ENCODE measurements at regions not wholly inside any gene's neighbourhood (a gene's known extent, or its start where the extent isn't known, plus 50 kb on each side); places are given as distances from the start of the nearest gene placed in this dataset.
"Not testable (repeated sequence)": the region's sequence is repeated elsewhere in the genome, so short reads cannot be mapped to it uniquely, and the experiment has no call there.

DNA sequence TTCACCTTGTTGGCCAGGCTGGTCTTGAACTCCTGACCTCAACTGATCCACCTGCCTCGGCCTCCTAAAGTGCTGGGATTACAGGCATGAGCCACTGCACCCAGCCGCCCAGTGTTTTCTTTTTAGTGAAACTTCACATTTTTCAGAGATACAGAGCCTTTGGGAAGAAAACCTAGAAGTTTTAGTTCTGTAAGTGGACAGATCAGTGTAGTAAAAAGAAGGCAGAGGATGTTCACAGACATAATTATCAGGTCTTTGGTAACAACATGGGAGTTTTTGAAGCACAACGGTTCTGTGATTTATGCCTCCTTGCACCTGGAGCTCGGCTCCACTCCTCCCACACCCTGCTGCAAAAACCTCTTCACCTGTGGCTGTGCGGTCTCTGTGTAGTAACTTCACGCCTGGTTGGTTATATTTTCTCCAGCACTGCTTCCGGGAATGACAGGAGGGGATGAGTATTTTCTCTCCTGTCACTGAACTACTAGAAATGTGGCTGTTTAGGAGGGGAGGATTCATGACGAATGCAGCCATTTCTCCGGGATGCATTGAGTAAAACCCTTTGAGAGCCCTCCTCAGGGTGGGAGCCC, 67.0 kb downstream of the ARF6 start:
- no peaks in the 10 kb centered on the region for H3K27me3 ChIP-seq (ENCODE audit: control insufficient read depth, insufficient read depth, low read length)
- POLR2A ChIA-PET = no interaction called here
- no peak overlapping the region for H3K4me3 ChIP-seq (ENCODE audit: low read depth, low read length)
- DNase-seq (ENCODE audit: low read depth) = no peak
- CTCF ChIA-PET = no interaction called here
- TF ChIP-seq, protein P1, sequence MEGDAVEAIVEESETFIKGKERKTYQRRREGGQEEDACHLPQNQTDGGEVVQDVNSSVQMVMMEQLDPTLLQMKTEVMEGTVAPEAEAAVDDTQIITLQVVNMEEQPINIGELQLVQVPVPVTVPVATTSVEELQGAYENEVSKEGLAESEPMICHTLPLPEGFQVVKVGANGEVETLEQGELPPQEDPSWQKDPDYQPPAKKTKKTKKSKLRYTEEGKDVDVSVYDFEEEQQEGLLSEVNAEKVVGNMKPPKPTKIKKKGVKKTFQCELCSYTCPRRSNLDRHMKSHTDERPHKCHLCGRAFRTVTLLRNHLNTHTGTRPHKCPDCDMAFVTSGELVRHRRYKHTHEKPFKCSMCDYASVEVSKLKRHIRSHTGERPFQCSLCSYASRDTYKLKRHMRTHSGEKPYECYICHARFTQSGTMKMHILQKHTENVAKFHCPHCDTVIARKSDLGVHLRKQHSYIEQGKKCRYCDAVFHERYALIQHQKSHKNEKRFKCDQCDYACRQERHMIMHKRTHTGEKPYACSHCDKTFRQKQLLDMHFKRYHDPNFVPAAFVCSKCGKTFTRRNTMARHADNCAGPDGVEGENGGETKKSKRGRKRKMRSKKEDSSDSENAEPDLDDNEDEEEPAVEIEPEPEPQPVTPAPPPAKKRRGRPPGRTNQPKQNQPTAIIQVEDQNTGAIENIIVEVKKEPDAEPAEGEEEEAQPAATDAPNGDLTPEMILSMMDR (IDR thresholded peaks at IDR 0.05; ENCODE audit: insufficient read depth, low read depth, low read length) = no peak
- H3K36me3 ChIP-seq (ENCODE audit: control insufficient read depth, insufficient read depth, low read length) = no peaks in the 10 kb centered on the region

DNA sequence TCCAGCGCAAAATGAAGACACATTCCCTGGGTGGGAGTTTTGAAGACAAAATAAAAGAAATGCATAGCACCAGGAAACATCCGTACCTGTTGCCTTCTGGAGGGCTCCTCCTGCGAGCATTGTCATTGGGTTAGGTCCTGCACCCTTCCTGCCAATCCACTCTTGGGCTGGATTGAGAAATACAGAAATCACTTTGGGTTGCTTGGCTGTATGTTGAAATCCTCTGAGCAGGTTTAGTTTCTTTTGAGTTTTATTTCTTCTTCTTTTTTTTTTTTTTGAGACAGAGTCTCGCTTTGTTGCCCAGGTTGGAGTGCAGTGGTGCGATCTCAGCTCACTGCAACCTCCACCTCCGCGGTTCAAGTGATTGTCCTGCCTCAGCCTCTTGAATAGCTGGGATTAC, 67.6 kb downstream of the ARF6 start:
- Histone ChIP-seq H3K27me3 (ENCODE audit: control insufficient read depth, insufficient read depth, low read length) (no peaks in the 10 kb centered on the region), H3K4me3 (ENCODE audit: low read depth, low read length) (no peak overlapping the region), H3K36me3 (ENCODE audit: control insufficient read depth, insufficient read depth, low read length) (no peaks in the 10 kb centered on the region)
- TF ChIP-seq, protein P1 (IDR thresholded peaks at IDR 0.05; ENCODE audit: insufficient read depth, low read depth, low read length) = no peak
- ChIA-PET POLR2A (no interaction called here), CTCF (interaction anchor here (1.1 kb wide), 1 partner anchor 10 kb away, joined by 3 read pairs; no protein-coding TSS in a partner anchor)
- no peak for DNase-seq (ENCODE audit: low read depth)

DNA sequence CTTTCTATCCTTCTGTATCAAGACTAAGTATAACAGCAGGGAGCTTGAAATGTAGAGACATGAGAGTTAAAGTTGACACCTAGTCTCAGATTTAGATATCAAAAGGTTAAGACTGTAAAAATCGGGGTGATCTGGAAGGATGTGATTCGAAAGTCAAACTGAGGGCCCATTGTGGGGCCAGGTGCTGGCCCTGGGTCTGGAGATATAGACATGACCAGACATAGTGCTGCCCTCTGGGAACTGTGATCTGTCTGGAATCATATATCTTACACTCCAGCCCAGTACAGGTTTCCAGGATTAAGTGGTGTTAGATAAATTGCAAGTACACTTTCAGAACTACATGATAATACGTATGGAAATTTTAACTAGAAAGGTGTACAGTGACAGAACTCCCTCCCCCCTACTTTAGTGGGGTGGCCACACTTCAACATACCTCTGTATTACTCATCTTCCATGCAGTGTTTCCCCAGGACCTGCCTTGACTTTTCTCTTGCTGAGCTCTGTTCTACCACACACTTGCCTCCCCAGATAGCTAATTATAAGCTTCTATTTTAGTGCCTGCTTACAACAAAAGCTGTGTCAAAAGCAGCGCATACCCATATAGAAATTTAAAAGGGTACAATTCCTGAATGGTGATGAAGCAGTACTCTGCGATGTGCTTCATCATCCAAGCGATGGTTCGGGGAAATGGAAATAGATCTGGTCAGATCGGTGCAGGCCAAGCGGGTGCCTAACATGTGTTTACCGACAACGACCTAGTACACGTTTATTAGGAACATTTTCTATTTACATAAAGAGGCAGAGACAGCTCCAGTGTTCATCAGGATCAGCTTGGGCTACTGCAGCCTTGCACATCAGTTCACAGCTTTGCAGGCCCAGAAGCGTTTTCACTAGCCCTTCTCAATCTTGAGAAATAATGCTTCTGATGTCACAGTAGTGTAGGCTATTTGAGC, 68.7 kb downstream of the ARF6 start:
- Histone ChIP-seq H3K27me3 (ENCODE audit: control insufficient read depth, insufficient read depth, low read length) (no peaks in the 10 kb centered on the region), H3K36me3 (ENCODE audit: control insufficient read depth, insufficient read depth, low read length) (no peaks in the 10 kb centered on the region), H3K4me3 (ENCODE audit: low read depth, low read length) (no peak overlapping the region)
- TF ChIP-seq, protein P1 (IDR thresholded peaks at IDR 0.05; ENCODE audit: insufficient read depth, low read depth, low read length) = no peak
- no peak for DNase-seq (ENCODE audit: low read depth)
- ChIA-PET POLR2A (no interaction called here), CTCF (interaction anchor here (1.1 kb wide), 1 partner anchor 9 kb away, joined by 3 read pairs; no protein-coding TSS in a partner anchor)

DNA sequence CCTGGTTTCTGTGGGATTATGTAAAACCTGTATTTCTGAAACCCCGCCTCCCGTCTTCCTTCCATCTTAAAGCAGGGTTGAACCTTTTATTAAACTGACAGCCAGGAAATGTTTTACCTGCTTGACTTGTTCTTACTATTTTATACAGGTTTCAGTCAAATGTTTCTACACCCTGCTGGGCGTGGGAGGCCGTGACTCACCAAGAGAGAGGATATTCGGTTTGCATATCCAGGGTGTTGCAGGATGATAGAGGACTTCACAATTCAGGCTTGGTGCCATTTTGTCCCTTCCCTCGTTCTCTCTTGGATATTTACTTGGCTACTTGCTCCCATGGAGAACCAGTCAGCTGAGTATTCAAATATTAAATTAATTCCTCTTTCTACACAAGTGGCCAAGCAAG, 69.7 kb downstream of the ARF6 start:
- no peaks in the 10 kb centered on the region for H3K27me3 ChIP-seq (ENCODE audit: control insufficient read depth, insufficient read depth, low read length)
- no peak overlapping the region for H3K4me3 ChIP-seq (ENCODE audit: low read depth, low read length)
- TF ChIP-seq, protein P1 (IDR thresholded peaks at IDR 0.05; ENCODE audit: insufficient read depth, low read depth, low read length) = no peak
- H3K36me3 ChIP-seq (ENCODE audit: control insufficient read depth, insufficient read depth, low read length) = no peaks in the 10 kb centered on the region
- DNase-seq (ENCODE audit: low read depth) = no peak
- POLR2A ChIA-PET = no interaction called here
- CTCF ChIA-PET = no interaction called here

DNA sequence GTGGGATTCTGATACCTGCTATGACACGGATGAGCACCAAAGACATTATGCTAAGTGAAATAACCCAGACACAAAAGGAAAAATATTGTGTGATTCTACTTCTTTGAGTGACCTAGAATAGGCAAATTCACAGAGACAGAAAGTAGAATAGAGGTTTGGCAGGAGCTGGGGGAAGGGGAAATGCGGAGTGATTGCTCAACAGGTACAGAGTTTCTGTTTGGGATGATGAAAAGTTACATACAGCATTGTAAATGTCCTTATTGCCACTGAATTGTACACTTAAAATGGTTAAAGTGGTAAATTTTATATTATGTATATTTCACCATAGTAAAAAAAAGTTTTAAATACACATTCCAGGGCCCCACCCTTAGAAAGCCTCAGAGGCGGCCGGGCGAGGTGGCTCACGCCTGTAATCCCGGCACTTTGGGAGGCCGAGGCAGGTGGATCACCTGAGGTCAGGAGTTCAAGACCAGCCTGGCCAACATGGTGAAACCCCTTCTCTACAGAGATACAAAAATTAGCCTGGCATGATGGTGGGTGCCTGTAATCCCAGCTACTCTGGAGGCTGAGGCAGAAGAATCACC, 72.3 kb downstream of the ARF6 start:
- DNase-seq (ENCODE audit: low read depth); H3K4me3 ChIP-seq (ENCODE audit: low read depth, low read length); CTCF ChIA-PET; POLR2A ChIA-PET; H3K36me3 ChIP-seq (ENCODE audit: control insufficient read depth, insufficient read depth, low read length); H3K27me3 ChIP-seq (ENCODE audit: control insufficient read depth, insufficient read depth, low read length): not testable (repeated sequence)

Measured in BJ (cell line).